ENCODE measurements at regions not wholly inside any gene's neighbourhood (a gene's known extent, or its start where the extent isn't known, plus 50 kb on each side); places are given as distances from the start of the nearest gene placed in this dataset.

DNA sequence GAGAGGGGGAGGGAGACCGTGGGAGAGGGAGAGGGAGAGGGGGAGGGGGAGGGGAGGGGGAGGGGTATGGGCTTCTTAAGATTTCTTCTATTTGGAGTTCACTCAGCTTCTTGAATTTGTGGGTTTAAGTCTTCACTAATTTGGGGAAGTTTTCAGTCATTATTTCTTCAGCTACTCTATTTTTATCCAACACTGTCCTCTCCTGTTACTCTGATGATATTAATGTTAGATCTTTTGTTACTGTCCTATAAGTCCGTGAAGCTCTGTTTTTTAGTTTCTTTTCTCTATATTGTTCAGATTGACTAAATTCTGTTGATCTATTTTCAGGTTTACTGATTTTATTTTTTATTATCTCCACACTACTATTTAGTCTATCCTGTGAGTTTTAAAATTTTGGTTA lies 351.5 kb upstream of the TPM1 start:
- DNase-seq (ENCODE audit: low read depth, low spot score): no peak

- no peak for DNase-seq (ENCODE audit: low read depth, low spot score)
Observed at GRCh38 chr15:62697636-62698035, 344.9 kb upstream of the TPM1 start.

- DNase-seq (ENCODE audit: low read depth, low spot score): peak; percentile 47
Observed at GRCh38 chr15:62698646-62699045, 343.9 kb upstream of the TPM1 start.

DNA sequence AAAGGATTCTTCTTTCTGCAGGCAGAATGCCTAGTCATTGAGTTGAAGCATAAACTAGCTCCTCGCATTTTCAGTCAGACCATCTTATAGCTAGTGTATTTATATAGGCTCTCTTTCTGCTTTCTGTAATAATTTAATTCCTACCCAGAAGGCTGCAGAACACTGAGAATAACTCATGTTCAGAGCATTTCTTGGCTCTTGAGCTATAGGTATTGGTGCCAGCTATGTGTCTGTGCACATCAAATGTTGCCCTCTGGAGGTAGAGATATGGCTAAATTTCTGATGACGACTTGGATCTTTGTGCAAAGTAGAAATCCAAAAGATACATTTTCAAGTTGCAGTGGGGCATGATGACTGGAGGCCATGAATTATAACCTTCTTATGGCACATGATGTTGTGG lies 336.2 kb upstream of the TPM1 start:
- no peak for DNase-seq (ENCODE audit: low read depth, low spot score)

DNA sequence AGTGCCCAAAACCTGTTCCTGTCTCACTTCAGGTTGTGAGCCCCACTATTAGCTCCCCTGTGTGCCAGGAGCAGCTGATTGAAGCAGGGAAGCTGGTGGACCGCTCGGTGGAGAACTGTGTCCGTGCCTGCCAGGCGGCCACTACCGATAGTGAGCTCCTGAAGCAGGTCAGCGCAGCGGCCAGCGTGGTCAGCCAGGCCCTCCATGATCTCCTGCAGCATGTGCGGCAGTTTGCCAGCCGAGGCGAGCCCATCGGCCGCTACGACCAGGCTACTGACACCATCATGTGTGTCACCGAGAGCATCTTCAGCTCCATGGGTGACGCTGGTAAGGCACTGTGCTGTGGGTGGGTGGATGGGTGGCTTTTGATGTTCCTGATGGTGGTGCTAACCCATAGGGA lies 334.1 kb upstream of the TPM1 start:
- no peak for DNase-seq (ENCODE audit: low read depth, low spot score)

- peak; percentile 67 for DNase-seq (ENCODE audit: low read depth, low spot score)
Observed at GRCh38 chr15:62709261-62709660, 333.3 kb upstream of the TPM1 start.

GRCh38 chr15:62711691-62712454 lies 330.7 kb upstream of the TPM1 start:
- no peak for DNase-seq (ENCODE audit: low read depth, low spot score)

- no peak for DNase-seq (ENCODE audit: low read depth, low spot score)
Observed at GRCh38 chr15:62712455-62712839, 330.1 kb upstream of the TPM1 start.

GRCh38 chr15:62715946-62716345 lies 326.6 kb upstream of the TPM1 start:
- no peak for DNase-seq (ENCODE audit: low read depth, low spot score)

DNA sequence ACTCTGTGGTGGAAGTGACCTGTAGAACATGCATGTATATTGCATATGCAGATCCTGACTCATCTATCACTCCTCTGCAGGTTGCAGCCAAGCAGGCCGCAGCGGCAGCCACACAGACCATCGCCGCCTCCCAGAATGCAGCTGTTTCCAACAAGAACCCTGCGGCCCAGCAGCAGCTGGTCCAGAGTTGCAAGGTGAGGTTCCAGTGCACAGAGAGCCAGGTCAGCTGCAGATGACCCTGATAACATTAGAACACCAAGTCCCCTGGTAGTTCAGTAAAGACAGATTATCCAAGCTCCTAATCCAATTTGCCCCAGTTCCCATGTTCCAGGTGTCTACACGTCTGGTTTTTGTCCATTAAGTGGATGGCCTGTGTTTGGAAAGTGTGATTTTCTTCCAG lies 325.1 kb upstream of the TPM1 start:
- DNase-seq (ENCODE audit: low read depth, low spot score): no peak

DNA sequence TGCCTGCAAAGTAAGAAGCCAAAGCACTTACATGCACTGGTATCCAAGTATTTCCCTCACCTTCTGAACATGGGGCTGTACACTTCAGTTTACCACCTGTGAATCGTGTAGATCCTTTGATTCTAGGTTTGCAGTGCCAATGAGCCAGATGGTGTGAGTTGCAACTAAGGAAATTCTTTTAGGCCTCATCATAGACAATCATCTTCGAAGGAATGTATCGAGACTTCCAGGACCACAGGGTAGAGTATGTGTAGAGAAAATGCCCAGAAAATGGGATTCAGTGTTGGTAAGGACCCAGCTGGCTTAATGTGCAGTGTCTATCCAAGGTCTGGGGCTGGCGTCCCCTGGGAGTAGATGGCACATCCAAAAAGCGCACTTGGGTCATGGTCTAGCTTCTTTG lies 323.2 kb upstream of the TPM1 start:
- no peak for DNase-seq (ENCODE audit: low read depth, low spot score)

DNA sequence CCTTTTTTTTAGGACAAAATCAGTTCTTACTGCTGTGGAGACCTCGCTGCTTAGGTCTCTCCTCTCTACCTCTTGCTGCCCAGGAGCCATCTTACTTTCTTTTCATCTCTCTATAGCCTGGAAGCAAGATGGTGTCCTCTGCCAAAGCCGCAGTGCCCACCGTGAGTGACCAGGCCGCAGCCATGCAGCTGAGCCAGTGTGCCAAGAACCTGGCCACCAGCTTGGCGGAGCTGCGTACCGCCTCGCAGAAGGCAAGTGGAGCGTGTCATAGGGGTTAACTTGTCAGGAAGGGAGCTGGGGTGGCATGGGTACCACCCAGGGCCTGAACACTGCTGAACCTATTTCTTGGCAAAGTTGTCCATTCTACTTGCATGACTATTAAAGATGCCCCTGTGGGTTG lies 320.3 kb upstream of the TPM1 start:
- no peak for DNase-seq (ENCODE audit: low read depth, low spot score)

DNA sequence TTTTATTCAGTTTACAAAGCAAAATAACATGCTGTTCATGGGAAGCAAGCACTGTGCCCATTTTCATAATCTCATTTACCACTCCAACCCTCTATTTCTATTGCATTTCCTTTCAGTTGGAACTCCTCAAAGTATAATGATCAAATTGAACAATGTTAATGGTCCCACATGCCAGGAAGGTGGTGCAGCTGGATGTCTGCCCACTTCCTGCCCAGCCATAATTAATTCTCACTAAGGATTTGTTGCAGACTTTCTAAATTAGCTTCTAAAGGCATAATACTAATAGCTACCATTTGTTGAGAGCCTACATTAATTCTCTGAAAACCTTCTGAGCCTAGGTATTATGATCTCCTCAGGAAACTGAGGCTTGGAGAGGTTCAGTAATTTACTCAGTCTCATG lies 316.1 kb upstream of the TPM1 start:
- DNase-seq (ENCODE audit: low read depth, low spot score): no peak

DNA sequence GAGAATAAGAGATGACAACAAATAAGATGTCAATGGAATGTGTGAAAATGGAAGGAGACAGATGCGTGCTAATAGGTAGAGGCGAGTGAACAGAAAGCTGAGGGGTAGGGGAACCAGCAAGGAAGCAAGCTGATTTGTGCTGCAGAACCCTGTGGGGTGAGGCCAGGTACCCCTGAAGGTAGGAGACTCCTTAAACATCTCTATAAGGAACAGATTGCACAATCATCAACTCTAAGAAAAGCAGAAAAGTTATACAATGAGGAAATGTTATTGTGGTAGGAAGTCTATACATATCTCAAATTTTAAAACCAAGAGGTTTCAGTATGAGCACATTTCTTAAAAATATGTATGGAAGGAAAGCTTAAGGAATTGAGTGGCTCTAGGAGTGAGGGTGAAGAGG lies 315.0 kb upstream of the TPM1 start:
- no peak for DNase-seq (ENCODE audit: low read depth, low spot score)

GRCh38 chr15:62730825-62731224 lies 311.7 kb upstream of the TPM1 start:
- no peak for DNase-seq (ENCODE audit: low read depth, low spot score)

- no peak for DNase-seq (ENCODE audit: low read depth, low spot score)
Observed at GRCh38 chr15:62732078-62732477, 310.5 kb upstream of the TPM1 start.

- DNase-seq (ENCODE audit: low read depth, low spot score): peak; percentile 55
Observed at GRCh38 chr15:62734706-62735105, 307.8 kb upstream of the TPM1 start.

DNA sequence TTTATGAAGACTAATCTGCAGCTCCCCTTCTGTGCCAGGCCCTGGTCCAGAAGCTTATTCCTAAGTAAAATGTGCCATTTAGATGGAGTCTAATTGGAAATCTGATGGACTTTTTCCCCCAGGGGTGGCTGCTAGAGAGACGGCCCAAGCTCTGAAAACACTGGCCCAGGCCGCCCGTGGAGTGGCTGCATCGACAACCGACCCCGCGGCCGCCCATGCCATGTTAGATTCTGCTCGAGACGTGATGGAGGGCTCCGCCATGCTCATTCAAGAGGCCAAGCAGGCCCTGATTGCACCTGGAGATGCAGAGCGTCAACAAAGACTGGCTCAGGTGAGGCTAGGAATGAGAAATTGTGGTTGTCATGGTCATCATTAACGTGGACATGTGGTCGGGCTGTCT lies 305.8 kb upstream of the TPM1 start:
- DNase-seq (ENCODE audit: low read depth, low spot score): no peak

- DNase-seq (ENCODE audit: low read depth, low spot score): no peak
Observed at GRCh38 chr15:62737551-62737950, 305.0 kb upstream of the TPM1 start.

DNA sequence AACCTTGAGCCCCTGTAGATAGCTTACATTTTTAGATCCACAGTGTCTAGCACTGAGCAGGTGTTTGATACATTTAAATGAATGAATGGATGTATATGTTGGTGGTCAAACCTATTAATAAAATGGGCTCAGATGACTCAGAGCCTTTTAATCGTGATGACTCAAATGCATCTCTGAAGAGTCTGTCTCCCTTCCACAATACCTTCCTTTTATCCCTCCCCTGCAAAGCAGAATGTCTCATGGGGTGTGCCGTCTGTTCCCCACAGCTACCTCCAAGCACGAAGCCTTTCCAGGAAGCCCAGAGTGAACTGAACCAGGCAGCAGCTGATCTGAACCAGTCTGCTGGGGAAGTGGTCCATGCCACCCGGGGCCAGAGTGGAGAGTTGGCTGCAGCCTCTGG lies 303.5 kb upstream of the TPM1 start:
- DNase-seq (ENCODE audit: low read depth, low spot score): no peak

DNA sequence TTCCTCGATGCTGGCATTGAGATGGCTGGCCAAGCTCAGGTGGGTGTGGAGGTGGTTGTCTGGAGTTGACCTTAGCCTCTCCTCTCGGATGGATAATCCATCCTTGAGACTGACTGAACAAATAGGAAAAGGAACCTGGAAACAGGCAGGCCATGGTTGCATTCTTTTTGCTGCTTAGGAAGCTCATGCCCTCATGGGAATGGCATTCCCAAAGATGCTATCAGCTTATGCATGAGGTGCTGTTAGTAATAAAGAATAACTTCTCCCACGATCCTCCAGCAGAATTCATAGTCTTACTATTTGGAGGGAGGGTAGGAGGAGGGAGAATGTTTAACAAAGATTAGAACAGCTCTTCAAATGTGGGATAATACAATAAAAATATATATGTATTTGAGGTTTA lies 303.0 kb upstream of the TPM1 start:
- DNase-seq (ENCODE audit: low read depth, low spot score): no peak

DNA sequence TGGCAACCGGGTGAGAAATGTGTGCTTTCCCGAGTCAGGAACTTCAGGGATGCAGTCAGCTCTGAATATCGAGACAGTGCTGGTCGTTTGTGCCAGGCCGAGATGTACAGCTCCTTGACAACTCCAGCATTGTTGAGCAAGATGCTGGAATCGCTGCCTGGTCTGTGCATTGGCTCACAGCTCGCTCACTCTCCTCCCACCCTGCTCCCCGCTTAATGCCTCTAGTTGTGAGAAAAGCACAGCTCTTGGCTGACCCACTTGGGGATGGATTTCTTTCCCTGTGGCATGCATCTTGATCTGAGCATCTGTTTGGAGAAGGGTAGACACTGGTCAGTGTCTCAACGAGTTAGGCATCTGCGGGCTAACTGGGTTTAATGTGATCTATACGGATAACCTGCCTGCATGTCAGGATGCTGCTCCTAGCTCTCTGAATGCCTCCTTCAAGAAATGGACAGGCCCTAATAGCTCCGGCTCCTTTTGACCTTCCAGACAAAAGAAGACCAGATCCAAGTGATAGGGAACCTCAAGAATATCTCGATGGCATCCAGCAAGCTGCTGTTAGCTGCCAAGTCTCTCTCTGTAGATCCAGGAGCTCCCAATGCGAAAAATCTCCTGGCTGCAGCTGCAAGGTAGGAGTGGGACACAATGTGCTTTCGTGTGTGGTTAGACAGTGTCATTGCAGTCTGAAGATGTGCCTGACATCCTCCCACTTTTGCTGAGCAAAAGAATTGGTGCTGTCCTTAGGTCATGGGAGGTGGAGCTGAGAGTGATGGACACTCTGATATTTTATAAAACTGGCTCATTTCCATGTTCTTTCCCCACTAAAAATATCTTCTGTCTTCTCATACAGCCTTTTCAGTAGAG lies 302.2 kb upstream of the TPM1 start:
- no peak for DNase-seq (ENCODE audit: low read depth, low spot score)

DNA sequence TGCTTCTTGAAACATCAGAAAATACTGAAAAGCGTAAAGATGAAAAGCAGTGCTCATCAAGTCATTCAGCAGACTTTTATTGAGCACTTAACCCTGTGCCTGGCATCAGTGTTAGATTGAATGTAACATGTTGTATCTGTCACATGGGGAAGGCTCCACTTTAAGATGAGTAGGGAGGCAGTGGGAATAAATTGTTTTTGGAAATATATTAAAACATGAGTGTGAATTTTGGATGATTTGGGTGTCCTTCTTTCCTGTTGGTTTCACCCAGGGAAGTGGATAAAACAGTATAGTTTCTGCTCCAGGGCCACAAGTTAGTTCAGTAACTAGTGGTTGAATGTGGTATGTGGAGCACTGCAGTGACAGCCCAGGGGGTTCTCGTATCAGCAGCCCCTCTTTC lies 301.4 kb upstream of the TPM1 start:
- DNase-seq (ENCODE audit: low read depth, low spot score): no peak
